HG02973 (cell line): ENCODE measurements at regions not wholly inside any gene's neighbourhood (a gene's known extent, or its start where the extent isn't known, plus 50 kb on each side); places are given as distances from the start of the nearest gene placed in this dataset.
"Not testable (repeated sequence)": the region's sequence is repeated elsewhere in the genome, so short reads cannot be mapped to it uniquely, and the experiment has no call there.

Source experiments
- ATAC-seq: cut with Tn5 transposase; IDR thresholded peaks from one replicate; pipeline ENCODE4 v1.9.1; 2021; ENCODE audit warnings: moderate library complexity; ENCODE audit not compliant: unreplicated experiment

GRCh38 chr9:115443890-115444289 is 325.9 kb upstream of the TNC start:
- ATAC-seq: no peak

GRCh38 chr9:115444959-115445358 is 327.0 kb upstream of the TNC start:
- no peak for ATAC-seq

- ATAC-seq: no peak
These were observed 327.7 kb upstream of the TNC start for GRCh38 chr9:115445655-115446054.

- ATAC-seq: no peak
These were observed 338.6 kb upstream of the TNC start for GRCh38 chr9:115456515-115456914.

- ATAC-seq: no peak
These were observed 343.3 kb upstream of the TNC start for GRCh38 chr9:115461280-115461679.

- ATAC-seq: no peak
These were observed 344.7 kb upstream of the TNC start for GRCh38 chr9:115462623-115463022.

- no peak for ATAC-seq
These were observed 348.8 kb upstream of the TNC start for GRCh38 chr9:115466756-115467155.

GRCh38 chr9:115469841-115470240 is 351.9 kb upstream of the TNC start:
- no peak for ATAC-seq

GRCh38 chr9:115473032-115473431 is 355.1 kb upstream of the TNC start:
- ATAC-seq: not testable (repeated sequence)

GRCh38 chr9:115481769-115482168 is 363.8 kb upstream of the TNC start:
- no peak for ATAC-seq

GRCh38 chr9:115482747-115483146 is 364.8 kb upstream of the TNC start:
- ATAC-seq: no peak

GRCh38 chr9:115492869-115493268 is 374.9 kb upstream of the TNC start:
- ATAC-seq: no peak

GRCh38 chr9:115494393-115494792 is 376.4 kb upstream of the TNC start:
- no peak for ATAC-seq

- ATAC-seq: no peak
These were observed 377.2 kb upstream of the TNC start for GRCh38 chr9:115495052-115495635.

GRCh38 chr9:115495836-115496235 is 377.9 kb upstream of the TNC start:
- ATAC-seq: no peak

- no peak for ATAC-seq
These were observed 380.3 kb upstream of the TNC start for GRCh38 chr9:115498303-115498702.

GRCh38 chr9:115507148-115507547 is 389.2 kb upstream of the TNC start:
- no peak for ATAC-seq

GRCh38 chr9:115513148-115513547 is 395.2 kb upstream of the TNC start:
- no peak for ATAC-seq

- no peak for ATAC-seq
These were observed 396.5 kb upstream of the TNC start for GRCh38 chr9:115514454-115514853.

- no peak for ATAC-seq
These were observed 399.5 kb upstream of the TNC start for GRCh38 chr9:115517335-115518075.

- ATAC-seq: no peak
These were observed 402.7 kb upstream of the TNC start for GRCh38 chr9:115520646-115521045.

- no peak for ATAC-seq
These were observed 405.0 kb upstream of the TNC start for GRCh38 chr9:115522912-115523311.
